ENCODE measurements at regions not wholly inside any gene's neighbourhood (a gene's known extent, or its start where the extent isn't known, plus 50 kb on each side); places are given as distances from the start of the nearest gene placed in this dataset.

DNA sequence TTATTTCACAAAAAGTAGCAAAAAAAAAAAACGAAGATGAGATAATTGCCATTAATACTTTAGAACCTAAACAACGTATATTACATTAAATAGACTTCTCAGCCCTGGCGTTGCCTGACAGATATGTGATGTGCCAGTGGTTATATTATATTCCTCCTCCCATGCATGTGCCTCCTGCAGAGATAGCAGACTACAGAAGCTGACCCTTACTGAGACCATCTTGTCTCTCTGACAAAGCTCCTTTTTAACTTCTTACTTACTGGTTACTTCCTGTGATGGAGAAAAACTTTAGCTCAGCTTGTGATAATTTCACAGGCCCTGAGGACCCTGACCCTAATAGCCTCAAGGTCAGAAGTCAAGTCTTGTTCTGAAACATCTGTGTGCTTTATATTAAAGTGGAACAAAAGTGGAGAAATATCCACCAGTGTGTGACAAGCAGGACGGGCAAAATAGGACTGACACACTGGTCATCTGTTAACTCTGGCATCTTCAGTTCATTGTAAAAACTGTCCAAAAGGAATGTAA is 80.6 kb upstream of the POU5F2 start:
- TF ChIP-seq, protein P1, sequence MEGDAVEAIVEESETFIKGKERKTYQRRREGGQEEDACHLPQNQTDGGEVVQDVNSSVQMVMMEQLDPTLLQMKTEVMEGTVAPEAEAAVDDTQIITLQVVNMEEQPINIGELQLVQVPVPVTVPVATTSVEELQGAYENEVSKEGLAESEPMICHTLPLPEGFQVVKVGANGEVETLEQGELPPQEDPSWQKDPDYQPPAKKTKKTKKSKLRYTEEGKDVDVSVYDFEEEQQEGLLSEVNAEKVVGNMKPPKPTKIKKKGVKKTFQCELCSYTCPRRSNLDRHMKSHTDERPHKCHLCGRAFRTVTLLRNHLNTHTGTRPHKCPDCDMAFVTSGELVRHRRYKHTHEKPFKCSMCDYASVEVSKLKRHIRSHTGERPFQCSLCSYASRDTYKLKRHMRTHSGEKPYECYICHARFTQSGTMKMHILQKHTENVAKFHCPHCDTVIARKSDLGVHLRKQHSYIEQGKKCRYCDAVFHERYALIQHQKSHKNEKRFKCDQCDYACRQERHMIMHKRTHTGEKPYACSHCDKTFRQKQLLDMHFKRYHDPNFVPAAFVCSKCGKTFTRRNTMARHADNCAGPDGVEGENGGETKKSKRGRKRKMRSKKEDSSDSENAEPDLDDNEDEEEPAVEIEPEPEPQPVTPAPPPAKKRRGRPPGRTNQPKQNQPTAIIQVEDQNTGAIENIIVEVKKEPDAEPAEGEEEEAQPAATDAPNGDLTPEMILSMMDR (IDR thresholded peaks at IDR 0.05) = no peak
- TF ChIP-seq POLR2A (IDR thresholded peaks at IDR 0.05) (no peak), POLR2AphosphoS5 (IDR thresholded peaks at IDR 0.05) (no peak), EP300 (IDR thresholded peaks at IDR 0.05; ENCODE audit: low read depth) (no peak)

Measured in transverse colon (tissue), 4 donors.